GM12878 (cell line): ENCODE measurements at regions not wholly inside any gene's neighbourhood (a gene's known extent, or its start where the extent isn't known, plus 50 kb on each side); places are given as distances from the start of the nearest gene placed in this dataset.

ENCODE experiments used
- ATAC-seq: fragments of 200-7000 bp; cut with Tn5 transposase; 3 replicates; pipeline ENCODE4 v1.9.1; 2020; ENCODE audit warnings: mild to moderate bottlenecking, moderate library complexity
- BruUV-seq: library from RNA; stranded (reverse); fragments of 400-500 nt; replicated peaks from 2 replicates; lab custom pipeline; 2021; lab: Mats Ljungman, UMichigan
- CTCF ChIA-PET: fragments of 300-600 bp; sonication (Branson Sonifier 250); formaldehyde crosslinking; extraction: SDS; loops from one replicate; lab custom pipeline; 2021; ENCODE audit warnings: inconsistent platforms; lab: Yijun Ruan, JAX
- POLR2A ChIA-PET: fragments of 350-600 bp; formaldehyde crosslinking; extraction: SDS; loops from one replicate; lab custom pipeline; 2021; ENCODE audit warnings: inconsistent platforms; lab: Charles Lee
- RAD21 ChIA-PET: fragments of 300-600 bp; sonication (Branson Sonifier 250); formaldehyde crosslinking; loops from one replicate; lab custom pipeline; 2023; ENCODE audit warnings: antibody characterized with exemption; ENCODE audit not compliant: unreplicated experiment; lab: Charles Lee
- SMC1A ChIA-PET: fragments of 300-600 bp; sonication (Branson Sonifier 250); formaldehyde crosslinking; loops from one replicate; lab custom pipeline; 2023; ENCODE audit not compliant: unreplicated experiment, uncharacterized antibody; lab: Charles Lee
- DNase-seq: peaks from one replicate; pipeline ENCODE4 v3.0.0-alpha.2; 2011; ENCODE audit warnings: low read depth, low spot score
- FAIRE-seq: peaks from 3 replicates; lab custom pipeline; 2011; peaks lifted over from hg19 to GRCh38; lab: Jason Lieb, UNC
- H2AFZ ChIP-seq: 2 replicates; pipeline ENCODE4 v1.6.0; 2011; ENCODE audit warnings: low read depth, low read length, control low read depth; ENCODE audit not compliant: control insufficient read depth
- H3K27ac ChIP-seq: 2 replicates; pipeline ENCODE4 v1.5.1; 2011; ENCODE audit warnings: control low read depth; ENCODE audit not compliant: control insufficient read depth, insufficient read depth
- H3K27me3 ChIP-seq, 2 experiments: replicated peaks in 1 of 2; 2 replicates each; pipeline versions ENCODE4 v1.6.0 to v1.6.1; 2011; ENCODE audit warnings: low read length in 1 of 2; ENCODE audit not compliant: control insufficient read depth in 2 of 2, insufficient read depth in 2 of 2
- H3K36me3 ChIP-seq, 2 experiments: 2 replicates each; pipeline ENCODE4 v1.5.1; 2011; ENCODE audit warnings: low read length in 1 of 2; ENCODE audit not compliant: control insufficient read depth in 2 of 2, insufficient read depth in 2 of 2
- H3K4me1 ChIP-seq: 2 replicates; pipeline ENCODE4 v1.6.1; 2011; ENCODE audit warnings: mild to moderate bottlenecking, low read length, moderate library complexity, mixed read lengths; ENCODE audit not compliant: control insufficient read depth, insufficient read depth
- H3K4me2 ChIP-seq: 2 replicates; pipeline ENCODE4 v1.6.0; 2011; ENCODE audit warnings: control low read depth; ENCODE audit not compliant: control insufficient read depth, insufficient read depth
- H3K4me3 ChIP-seq: fragments of 200-600 bp; sonication (generic); 2 replicates; pipeline ENCODE4 v1.5.1; 2016
- H3K79me2 ChIP-seq: 2 replicates; pipeline ENCODE4 v1.6.0; 2011; ENCODE audit warnings: low read length; ENCODE audit not compliant: control insufficient read depth, insufficient read depth
- H3K9ac ChIP-seq: 2 replicates; pipeline ENCODE4 v1.8.0; 2011; ENCODE audit warnings: low read length, control low read depth, mixed read lengths; ENCODE audit not compliant: control insufficient read depth, insufficient read depth
- H3K9me3 ChIP-seq: replicated peaks from 3 replicates; pipeline ENCODE4 v1.5.1; 2011; ENCODE audit warnings: mild to moderate bottlenecking, low read length; ENCODE audit not compliant: control insufficient read depth, insufficient read depth
- H4K20me1 ChIP-seq: 2 replicates; pipeline ENCODE4 v1.6.0; 2011; ENCODE audit not compliant: control insufficient read depth, insufficient read depth
- BCL3 ChIP-seq: IDR thresholded peaks from 2 replicates; pipeline ENCODE4 v1.6.1; 2011; ENCODE audit warnings: borderline replicate concordance, low read depth, mild to moderate bottlenecking, moderate library complexity, low read length; ENCODE audit not compliant: insufficient read depth, poor library complexity, severe bottlenecking
- CHD1 ChIP-seq: IDR thresholded peaks from 2 replicates; pipeline ENCODE4 v1.6.1; 2012; ENCODE audit warnings: low read depth, low read length, improper control_type of control experiment
- DPF2 ChIP-seq: fragments of 450-650 bp; IDR thresholded peaks from 2 replicates; pipeline ENCODE4 v1.6.1; 2017; ENCODE audit warnings: mild to moderate bottlenecking
- HDAC6 ChIP-seq: fragments of 200-600 bp; sonication (generic); IDR thresholded peaks from one replicate; pipeline ENCODE4 v1.8.0; 2017; ENCODE audit warnings: antibody characterized with exemption; ENCODE audit not compliant: unreplicated experiment
- MEF2A ChIP-seq: IDR thresholded peaks from 2 replicates; pipeline ENCODE4 v1.6.1; 2011; ENCODE audit warnings: low read depth, mild to moderate bottlenecking, low read length, moderate library complexity; ENCODE audit not compliant: insufficient read depth
- POLR2AphosphoS2 ChIP-seq: IDR thresholded peaks from 2 replicates; pipeline ENCODE4 v1.6.1; 2011; ENCODE audit warnings: low read depth, mild to moderate bottlenecking, low read length, improper control_type of control experiment, moderate library complexity
- WGBS: methylation state at CpG from one replicate; pipeline ENCODE4 v1.1.6; 2016; ENCODE audit warnings: low lambda C conversion rate; ENCODE audit not compliant: insufficient replicate concordance, insufficient coverage; ENCODE audit errors: missing lambda C conversion rate; 5-methylcytosine and 5-hydroxymethylcytosine counted together
- in situ Hi-C: fragments of 300-500 bp; cut with MboI; formaldehyde crosslinking; loops from 9 replicates; pipeline ENCODE4 v1.14.3; 2018; ENCODE audit warnings: mixed read lengths
- intact Hi-C: fragments of 100-400 bp; cut with micrococcal nuclease; formaldehyde crosslinking; loops from one replicate; pipeline ENCODE4 v1.14.2; 2022; ENCODE audit not compliant: unreplicated experiment
- TF ChIP-seq, protein P1 (sequence below): IDR thresholded peaks from 2 replicates; pipeline ENCODE4 v1.6.1; 2012; ENCODE audit warnings: low read length, inconsistent platforms

GRCh38 chr18:43590182-43590903 lies 313.1 kb upstream of the SYT4 start:
- FAIRE-seq (no peak), ATAC-seq (no peak), DNase-seq (no peak)
- Histone ChIP-seq H3K27me3 (no peaks in the 10 kb centered on the region), H3K36me3 (no peaks in the 10 kb centered on the region), H3K4me1 (no peaks in the 10 kb centered on the region), H3K9ac (no peak overlapping the region), H3K9me3 (no peaks in the 10 kb centered on the region), H3K27ac (no peak overlapping the region), H3K4me3 (no peak overlapping the region), H3K4me2 (no peak overlapping the region), H2AFZ (no peak overlapping the region), H3K79me2 (no peaks in the 10 kb centered on the region), H4K20me1 (no peaks in the 10 kb centered on the region)
- CTCF ChIA-PET: interaction anchor here (0.9 to 12.4 kb wide), 2 partner anchors 20 to 27 kb away, joined by 3 to 207 read pairs; no protein-coding TSS in a partner anchor
- RAD21 ChIA-PET: no interaction called here
- in situ Hi-C loops: no loop called here
- SMC1A ChIA-PET: no interaction called here
- intact Hi-C loops: no loop called here
- TF ChIP-seq, protein P1, sequence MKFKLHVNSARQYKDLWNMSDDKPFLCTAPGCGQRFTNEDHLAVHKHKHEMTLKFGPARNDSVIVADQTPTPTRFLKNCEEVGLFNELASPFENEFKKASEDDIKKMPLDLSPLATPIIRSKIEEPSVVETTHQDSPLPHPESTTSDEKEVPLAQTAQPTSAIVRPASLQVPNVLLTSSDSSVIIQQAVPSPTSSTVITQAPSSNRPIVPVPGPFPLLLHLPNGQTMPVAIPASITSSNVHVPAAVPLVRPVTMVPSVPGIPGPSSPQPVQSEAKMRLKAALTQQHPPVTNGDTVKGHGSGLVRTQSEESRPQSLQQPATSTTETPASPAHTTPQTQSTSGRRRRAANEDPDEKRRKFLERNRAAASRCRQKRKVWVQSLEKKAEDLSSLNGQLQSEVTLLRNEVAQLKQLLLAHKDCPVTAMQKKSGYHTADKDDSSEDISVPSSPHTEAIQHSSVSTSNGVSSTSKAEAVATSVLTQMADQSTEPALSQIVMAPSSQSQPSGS: no peak
- no peak for TF ChIP-seq HDAC6
- no peak for TF ChIP-seq MEF2A
- TF ChIP-seq BCL3: no peak
- TF ChIP-seq DPF2: no peak
- TF ChIP-seq POLR2AphosphoS2: no peak
- TF ChIP-seq CHD1: no peak
- POLR2A ChIA-PET: no interaction called here
- no TSS peak for BruUV-seq
- 47% methylated on average over 20 of the region's 20 CpGs for WGBS
